CD8-positive, alpha-beta memory T cell (primary cell): ENCODE measurements at regions not wholly inside any gene's neighbourhood (a gene's known extent, or its start where the extent isn't known, plus 50 kb on each side); places are given as distances from the start of the nearest gene placed in this dataset.

Experiments used
- CTCF ChIA-PET: fragments of 350-600 bp; sonication (Branson Sonifier 250); formaldehyde crosslinking; loops from one replicate; lab custom pipeline; 2021; ENCODE audit warnings: antibody characterized with exemption; lab: Charles Lee
- POLR2A ChIA-PET: fragments of 350-600 bp; sonication (Branson Sonifier 250); formaldehyde crosslinking; loops from one replicate; lab custom pipeline; 2021; ENCODE audit warnings: antibody characterized with exemption; lab: Charles Lee
- DNase-seq, 5 donors: peaks; one replicate each; pipeline versions ENCODE4 v3.0.0 to v3.0.0-alpha.2; 2020 to 2022; ENCODE audit warnings: mixed read lengths in 1 of 5
- H3K27ac ChIP-seq: one replicate; pipeline ENCODE4 v1.7.0; 2013; ENCODE audit warnings: low read depth, mild to moderate bottlenecking, low read length, moderate library complexity
- H3K27me3 ChIP-seq: 2 replicates; pipeline ENCODE4 v1.7.0; 2013; ENCODE audit warnings: low read length, mild to moderate bottlenecking; ENCODE audit not compliant: insufficient read depth, poor library complexity, severe bottlenecking
- H3K36me3 ChIP-seq: 2 replicates; pipeline ENCODE4 v1.7.0; 2013; ENCODE audit warnings: mild to moderate bottlenecking, low read length, moderate library complexity; ENCODE audit not compliant: insufficient read depth
- H3K4me1 ChIP-seq: 2 replicates; pipeline ENCODE4 v1.7.0; 2013; ENCODE audit warnings: mild to moderate bottlenecking, low read length, moderate library complexity; ENCODE audit not compliant: insufficient read depth
- H3K4me3 ChIP-seq: 2 replicates; pipeline ENCODE4 v1.7.0; 2013; ENCODE audit warnings: mild to moderate bottlenecking, low read length
- H3K9me3 ChIP-seq: 2 replicates; pipeline ENCODE4 v1.7.0; 2013; ENCODE audit warnings: mild to moderate bottlenecking, low read length
- H3K27ac Mint-ChIP-seq, 8 donors: one replicate each; pipeline ENCODE4 v1.8.0; 2020 to 2021; ENCODE audit warnings: mixed read lengths in 8 of 8, mild to moderate bottlenecking in 6 of 8, inconsistent platforms in 3 of 8, moderate library complexity in 3 of 8
- H3K27me3 Mint-ChIP-seq, 2 donors: one replicate each; pipeline ENCODE4 v1.8.0; 2020 to 2021; ENCODE audit warnings: mixed read lengths in 2 of 2, mild to moderate bottlenecking in 1 of 2, moderate library complexity in 1 of 2
- H3K36me3 Mint-ChIP-seq, 3 donors: one replicate each; pipeline ENCODE4 v1.8.0; 2020 to 2021; ENCODE audit warnings: mixed read lengths in 3 of 3, inconsistent platforms in 1 of 3, mild to moderate bottlenecking in 1 of 3
- H3K4me1 Mint-ChIP-seq, 3 donors: one replicate each; pipeline ENCODE4 v1.8.0; 2020 to 2021; ENCODE audit warnings: mixed read lengths in 3 of 3, inconsistent platforms in 1 of 3, mild to moderate bottlenecking in 1 of 3
- H3K4me3 Mint-ChIP-seq, 7 donors: one replicate each; pipeline ENCODE4 v1.8.0; 2020 to 2021; ENCODE audit warnings: mixed read lengths in 7 of 7, mild to moderate bottlenecking in 6 of 7, moderate library complexity in 4 of 7, inconsistent platforms in 2 of 7
- H3K9me3 Mint-ChIP-seq, 5 donors: one replicate each; pipeline ENCODE4 v1.8.0; 2020 to 2022; ENCODE audit warnings: mixed read lengths in 5 of 5, mild to moderate bottlenecking in 3 of 5, moderate library complexity in 2 of 5, inconsistent platforms in 1 of 5

- Mint-ChIP-seq H3K27me3 (no peaks in the 10 kb centered on the region), H3K27ac (no peak overlapping the region), H3K4me3 (no peak overlapping the region), H3K4me1 (no peaks in the 10 kb centered on the region), H3K36me3 (no peaks in the 10 kb centered on the region), H3K9me3 (peaks cover 0 to 4% (median 0%) of the 10 kb centered on the region in 5 donors)
- ChIA-PET POLR2A (no interaction called here), CTCF (no interaction called here)
- Histone ChIP-seq H3K27me3 (no peaks in the 10 kb centered on the region), H3K4me1 (no peaks in the 10 kb centered on the region), H3K36me3 (no peaks in the 10 kb centered on the region), H3K9me3 (no peaks in the 10 kb centered on the region), H3K4me3 (no peak overlapping the region), H3K27ac (no peak overlapping the region)
- no peak for DNase-seq
Observed at GRCh38 chr1:56057466-56058405, 521.6 kb downstream of the PLPP3 start.

DNA sequence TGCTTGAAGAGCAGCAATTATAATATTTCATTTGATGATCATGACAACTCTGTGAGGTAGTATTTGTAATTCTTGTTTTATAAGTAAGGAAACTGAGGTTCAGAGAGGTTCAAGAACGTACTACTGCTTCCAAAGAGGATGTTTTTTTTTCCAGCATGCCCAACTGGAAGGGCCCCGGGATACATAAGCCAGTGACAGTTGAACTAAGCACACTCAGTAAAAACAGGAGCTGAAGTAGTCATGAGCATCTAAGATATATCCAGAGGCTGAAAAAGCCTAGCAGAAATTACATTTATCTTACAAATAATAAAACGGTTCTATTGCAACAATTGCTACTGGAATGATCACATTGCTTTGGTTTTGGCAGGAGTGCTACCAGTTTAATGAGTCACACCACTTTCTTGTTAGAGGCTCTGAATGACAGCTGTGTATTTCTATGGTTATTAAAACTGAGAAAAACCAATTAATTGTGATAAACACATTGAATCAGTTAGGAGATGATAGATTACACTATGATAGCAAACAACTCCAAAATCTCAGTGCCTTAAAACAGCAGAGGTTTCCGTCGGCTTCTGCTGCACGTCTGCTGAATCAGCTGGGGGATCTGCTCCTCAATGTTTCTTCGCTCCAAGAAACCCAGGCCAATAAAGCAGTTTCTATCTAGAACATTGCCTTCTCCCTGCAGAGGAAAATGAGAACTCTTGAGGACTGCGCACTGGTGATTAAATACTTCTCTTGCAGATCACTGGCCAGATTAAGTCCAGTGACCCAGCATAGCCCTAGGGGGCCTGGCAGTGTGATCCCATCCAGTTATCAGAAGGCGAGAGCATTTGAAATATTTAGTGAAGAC lies 522.7 kb downstream of the PLPP3 start:
- ChIA-PET CTCF (no interaction called here), POLR2A (no interaction called here)
- H3K27me3 ChIP-seq, result no peaks in the 10 kb centered on the region

GRCh38 chr1:56054959-56055358 lies 524.4 kb downstream of the PLPP3 start:
- H3K4me3 ChIP-seq, result no peak overlapping the region
- no peak overlapping the region for H3K27ac ChIP-seq
- Mint-ChIP-seq H3K27ac (no peak overlapping the region), H3K4me3 (no peak overlapping the region), H3K27me3 (no peaks in the 10 kb centered on the region), H3K4me1 (no peaks in the 10 kb centered on the region), H3K9me3 (peaks cover 0 to 5% (median 1%) of the 10 kb centered on the region in 5 donors), H3K36me3 (no peaks in the 10 kb centered on the region)
- ChIA-PET POLR2A (no interaction called here), CTCF (no interaction called here)
- H3K9me3 ChIP-seq, result no peaks in the 10 kb centered on the region
- no peaks in the 10 kb centered on the region for H3K4me1 ChIP-seq
- no peak for DNase-seq
- H3K27me3 ChIP-seq, result no peaks in the 10 kb centered on the region
- no peaks in the 10 kb centered on the region for H3K36me3 ChIP-seq

More for the DNA sequence above, 522.7 kb downstream of the PLPP3 start:
- H3K27ac Mint-ChIP-seq, result no peak overlapping the region
- H3K4me3 Mint-ChIP-seq, result no peak overlapping the region
- no peaks in the 10 kb centered on the region for H3K36me3 Mint-ChIP-seq
- H3K27ac ChIP-seq, result no peak overlapping the region
- H3K36me3 ChIP-seq, result no peaks in the 10 kb centered on the region
- H3K4me3 ChIP-seq, result no peak overlapping the region
- no peaks in the 10 kb centered on the region for H3K4me1 ChIP-seq
- no peaks in the 10 kb centered on the region for H3K9me3 ChIP-seq
- H3K27me3 Mint-ChIP-seq, result no peaks in the 10 kb centered on the region
- H3K9me3 Mint-ChIP-seq, result peaks cover 0 to 4% (median 0%) of the 10 kb centered on the region in 5 donors
- H3K4me1 Mint-ChIP-seq, result no peaks in the 10 kb centered on the region
- no peak for DNase-seq

- Mint-ChIP-seq H3K4me1 (no peaks in the 10 kb centered on the region), H3K36me3 (no peaks in the 10 kb centered on the region), H3K4me3 (no peak overlapping the region), H3K27ac (no peak overlapping the region), H3K9me3 (peaks cover 0 to 6% (median 2%) of the 10 kb centered on the region in 5 donors), H3K27me3 (no peaks in the 10 kb centered on the region)
- no peaks in the 10 kb centered on the region for H3K36me3 ChIP-seq
- H3K9me3 ChIP-seq, result no peaks in the 10 kb centered on the region
- H3K4me1 ChIP-seq, result no peaks in the 10 kb centered on the region
- ChIA-PET CTCF (no interaction called here), POLR2A (no interaction called here)
- no peak overlapping the region for H3K27ac ChIP-seq
- H3K27me3 ChIP-seq, result no peaks in the 10 kb centered on the region
- H3K4me3 ChIP-seq, result no peak overlapping the region
- no peak for DNase-seq
Observed at GRCh38 chr1:56052041-56052440, 527.3 kb downstream of the PLPP3 start.

GRCh38 chr1:56050911-56051310 lies 528.5 kb downstream of the PLPP3 start:
- no peak overlapping the region for H3K27ac Mint-ChIP-seq
- H3K9me3 Mint-ChIP-seq, result peaks cover 0 to 6% (median 2%) of the 10 kb centered on the region in 5 donors
- no peak for DNase-seq
- no peaks in the 10 kb centered on the region for H3K27me3 Mint-ChIP-seq
- H3K4me3 ChIP-seq, result no peak overlapping the region
- H3K4me1 ChIP-seq, result no peaks in the 10 kb centered on the region
- no peaks in the 10 kb centered on the region for H3K36me3 Mint-ChIP-seq
- no peaks in the 10 kb centered on the region for H3K36me3 ChIP-seq
- no peaks in the 10 kb centered on the region for H3K9me3 ChIP-seq
- no peak overlapping the region for H3K4me3 Mint-ChIP-seq
- CTCF ChIA-PET, result no interaction called here
- H3K27me3 ChIP-seq, result no peaks in the 10 kb centered on the region
- H3K27ac ChIP-seq, result no peak overlapping the region
- POLR2A ChIA-PET, result no interaction called here
- no peaks in the 10 kb centered on the region for H3K4me1 Mint-ChIP-seq

DNA sequence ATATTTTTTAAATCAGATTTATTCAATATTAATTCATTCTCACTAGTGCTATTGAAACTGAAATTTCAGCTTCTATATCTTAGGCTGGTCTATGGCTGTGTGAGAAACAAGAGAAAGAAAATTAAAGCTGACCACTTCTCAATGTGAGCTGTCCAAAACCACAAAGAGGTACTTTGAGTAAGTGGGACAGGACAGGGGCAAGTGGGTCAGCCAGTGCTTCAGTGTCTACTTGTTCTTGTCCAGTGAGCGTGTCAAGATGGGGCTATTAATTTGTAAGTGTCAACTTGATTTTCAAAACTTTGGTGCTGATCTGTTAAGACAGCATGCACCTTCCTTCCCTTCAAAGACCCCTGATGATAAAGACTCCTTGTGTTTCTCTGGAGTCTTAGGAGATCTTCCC lies 533.9 kb downstream of the PLPP3 start:
- Histone ChIP-seq H3K27me3 (no peaks in the 10 kb centered on the region), H3K9me3 (no peaks in the 10 kb centered on the region), H3K36me3 (no peaks in the 10 kb centered on the region), H3K4me1 (no peaks in the 10 kb centered on the region), H3K4me3 (no peak overlapping the region), H3K27ac (no peak overlapping the region)
- no peak overlapping the region for H3K27ac Mint-ChIP-seq
- CTCF ChIA-PET, result no interaction called here
- no peaks in the 10 kb centered on the region for H3K36me3 Mint-ChIP-seq
- peaks cover 0 to 9% (median 0%) of the 10 kb centered on the region in 5 donors for H3K9me3 Mint-ChIP-seq
- H3K4me3 Mint-ChIP-seq, result no peak overlapping the region
- H3K4me1 Mint-ChIP-seq, result no peaks in the 10 kb centered on the region
- POLR2A ChIA-PET, result no interaction called here
- H3K27me3 Mint-ChIP-seq, result peaks cover 0 to 2% of the 10 kb centered on the region in 2 donors
- no peak for DNase-seq

GRCh38 chr1:56045062-56045461 lies 534.3 kb downstream of the PLPP3 start:
- POLR2A ChIA-PET, result no interaction called here
- Histone ChIP-seq H3K9me3 (no peaks in the 10 kb centered on the region), H3K4me3 (no peak overlapping the region), H3K36me3 (no peaks in the 10 kb centered on the region), H3K27ac (no peak overlapping the region), H3K4me1 (no peaks in the 10 kb centered on the region), H3K27me3 (no peaks in the 10 kb centered on the region)
- peaks cover 0 to 9% (median 0%) of the 10 kb centered on the region in 5 donors for H3K9me3 Mint-ChIP-seq
- CTCF ChIA-PET, result no interaction called here
- no peak overlapping the region for H3K27ac Mint-ChIP-seq
- no peaks in the 10 kb centered on the region for H3K4me1 Mint-ChIP-seq
- no peak for DNase-seq
- peaks cover 0 to 2% of the 10 kb centered on the region in 2 donors for H3K27me3 Mint-ChIP-seq
- H3K36me3 Mint-ChIP-seq, result no peaks in the 10 kb centered on the region
- no peak overlapping the region for H3K4me3 Mint-ChIP-seq

DNA sequence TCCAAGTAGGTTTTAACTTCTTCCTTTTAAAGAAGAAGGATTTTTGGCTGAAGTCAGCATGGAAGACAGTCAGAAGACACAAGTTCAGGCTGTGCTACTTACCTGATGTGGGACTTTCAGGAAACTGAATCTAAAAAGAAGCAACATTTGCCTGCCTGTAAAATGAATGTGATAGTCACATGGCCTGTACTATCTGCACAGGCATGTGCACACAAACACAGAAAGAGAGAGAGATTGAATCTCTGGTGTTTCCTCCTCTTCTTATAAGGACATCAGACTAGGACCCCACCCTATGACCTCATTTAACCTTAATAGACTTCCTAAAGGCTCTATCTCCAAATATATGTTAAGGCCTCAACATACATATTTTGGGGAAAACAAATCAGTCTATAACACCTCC lies 542.9 kb downstream of the PLPP3 start:
- CTCF ChIA-PET, result no interaction called here
- Mint-ChIP-seq H3K4me3 (no peak overlapping the region), H3K27ac (no peak overlapping the region), H3K36me3 (no peaks in the 10 kb centered on the region), H3K4me1 (no peaks in the 10 kb centered on the region), H3K9me3 (peaks cover 0 to 8% (median 0%) of the 10 kb centered on the region in 5 donors), H3K27me3 (no peaks in the 10 kb centered on the region)
- Histone ChIP-seq H3K27ac (no peak overlapping the region), H3K4me3 (no peak overlapping the region), H3K9me3 (no peaks in the 10 kb centered on the region), H3K36me3 (no peaks in the 10 kb centered on the region), H3K27me3 (no peaks in the 10 kb centered on the region), H3K4me1 (no peaks in the 10 kb centered on the region)
- no peak for DNase-seq
- POLR2A ChIA-PET, result no interaction called here
